ENCODE measurements at regions not wholly inside any gene's neighbourhood (a gene's known extent, or its start where the extent isn't known, plus 50 kb on each side); places are given as distances from the start of the nearest gene placed in this dataset.
A peak's percentile ranks its signal among the peaks of the same experiment; 100 is the strongest.

DNA sequence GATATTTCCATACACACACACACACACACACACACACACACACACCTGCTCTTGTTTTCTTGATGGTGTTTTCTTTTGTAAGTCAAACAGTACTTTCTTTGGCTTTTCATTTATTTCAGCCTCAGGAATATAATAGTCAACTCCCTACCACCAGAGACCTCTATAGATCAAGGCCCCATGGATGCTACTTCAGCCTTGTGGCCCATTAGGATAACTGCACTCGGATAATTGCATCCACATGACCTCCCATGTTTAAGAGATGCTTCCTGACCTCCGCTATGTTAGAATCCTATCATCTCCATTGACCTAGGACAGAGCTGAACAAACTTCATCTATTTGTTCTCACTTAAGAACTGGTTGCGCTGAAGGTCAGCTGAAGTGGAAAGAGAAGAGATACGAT lies 1094.0 kb upstream of the B3GALT2 start:
- Histone ChIP-seq H3K27me3 (replicated peaks in 1 of 2; ENCODE audit: control insufficient read depth in 2 of 2, insufficient read depth in 2 of 2, low read length in 1 of 2) (no peaks in the 10 kb centered on the region), H3K9me3 (replicated peaks; ENCODE audit: control insufficient read depth, insufficient read depth, low read length) (no peaks in the 10 kb centered on the region; the same call in 2 of the 3 replicates), H4K20me1 (ENCODE audit: control insufficient read depth, insufficient read depth) (no peaks in the 10 kb centered on the region), H3K27ac (ENCODE audit: control insufficient read depth, insufficient read depth) (no peak overlapping the region), H3K9ac (ENCODE audit: control insufficient read depth, insufficient read depth, low read length) (no peak overlapping the region), H3K36me3 (ENCODE audit: control insufficient read depth in 2 of 2, insufficient read depth in 2 of 2, low read length in 1 of 2) (no peaks in the 10 kb centered on the region), H3K4me1 (ENCODE audit: control insufficient read depth, insufficient read depth, low read length) (no peaks in the 10 kb centered on the region), H2AFZ (ENCODE audit: control insufficient read depth, low read depth, low read length) (no peak overlapping the region), H3K4me3 (no peak overlapping the region), H3K79me2 (ENCODE audit: control insufficient read depth, insufficient read depth, low read length) (no peaks in the 10 kb centered on the region), H3K4me2 (ENCODE audit: control insufficient read depth, insufficient read depth) (no peak overlapping the region)
- FAIRE-seq = no peak
- ATAC-seq = no peak
- DNase-seq (ENCODE audit: low read depth, low spot score) = no peak
- in situ Hi-C loops (cut with MboI) = loop anchor here (25.0 kb wide), 1 partner anchor 1818 kb away; no protein-coding TSS in a partner anchor
- ChIA-PET POLR2A (no interaction called here), RAD21 (ENCODE audit: unreplicated experiment) (no interaction called here), CTCF (no interaction called here), SMC1A (ENCODE audit: uncharacterized antibody, unreplicated experiment) (no interaction called here)
- TF ChIP-seq, protein P1, sequence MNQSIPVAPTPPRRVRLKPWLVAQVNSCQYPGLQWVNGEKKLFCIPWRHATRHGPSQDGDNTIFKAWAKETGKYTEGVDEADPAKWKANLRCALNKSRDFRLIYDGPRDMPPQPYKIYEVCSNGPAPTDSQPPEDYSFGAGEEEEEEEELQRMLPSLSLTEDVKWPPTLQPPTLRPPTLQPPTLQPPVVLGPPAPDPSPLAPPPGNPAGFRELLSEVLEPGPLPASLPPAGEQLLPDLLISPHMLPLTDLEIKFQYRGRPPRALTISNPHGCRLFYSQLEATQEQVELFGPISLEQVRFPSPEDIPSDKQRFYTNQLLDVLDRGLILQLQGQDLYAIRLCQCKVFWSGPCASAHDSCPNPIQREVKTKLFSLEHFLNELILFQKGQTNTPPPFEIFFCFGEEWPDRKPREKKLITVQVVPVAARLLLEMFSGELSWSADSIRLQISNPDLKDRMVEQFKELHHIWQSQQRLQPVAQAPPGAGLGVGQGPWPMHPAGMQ (IDR thresholded peaks at IDR 0.05; ENCODE audit: borderline replicate concordance) = no peak
- intact Hi-C loops (cut with micrococcal nuclease; ENCODE audit: unreplicated experiment) = no loop called here
- BruUV-seq (replicated peaks) = no TSS peak
- WGBS (ENCODE audit: insufficient coverage, insufficient replicate concordance, low lambda C conversion rate, missing lambda C conversion rate) = 61% methylated on average over 4 of the region's 4 CpGs

DNA sequence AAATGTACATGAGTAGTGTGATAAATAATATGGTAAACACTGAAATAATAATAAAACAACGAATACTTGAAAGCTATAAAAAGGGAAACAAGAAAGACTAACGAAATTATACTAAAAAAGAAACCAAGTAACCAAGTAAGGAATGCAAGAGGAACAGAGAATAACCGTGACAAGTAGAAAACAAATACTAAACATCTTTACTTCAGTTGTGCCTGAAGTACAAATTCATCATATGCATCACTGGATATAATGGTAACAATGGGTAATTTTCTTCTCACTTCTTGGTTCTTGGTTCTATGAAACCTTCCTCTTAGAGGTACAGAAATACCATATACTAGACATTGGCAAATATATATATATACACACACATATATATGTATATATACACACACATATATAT lies 1093.6 kb upstream of the B3GALT2 start:
- in situ Hi-C loops (cut with MboI) (loop anchor here (25.0 kb wide), 1 partner anchor 1818 kb away; no protein-coding TSS in a partner anchor), intact Hi-C loops (cut with micrococcal nuclease; ENCODE audit: unreplicated experiment) (no loop called here)
- no peak for DNase-seq (ENCODE audit: low read depth, low spot score)
- BruUV-seq (replicated peaks) = no TSS peak
- RAD21 ChIA-PET (ENCODE audit: unreplicated experiment) = no interaction called here
- Histone ChIP-seq H3K27ac (ENCODE audit: control insufficient read depth, insufficient read depth) (no peak overlapping the region), H3K4me2 (ENCODE audit: control insufficient read depth, insufficient read depth) (no peak overlapping the region), H2AFZ (ENCODE audit: control insufficient read depth, low read depth, low read length) (no peak overlapping the region), H3K4me1 (ENCODE audit: control insufficient read depth, insufficient read depth, low read length) (no peaks in the 10 kb centered on the region), H3K9me3 (replicated peaks; ENCODE audit: control insufficient read depth, insufficient read depth, low read length) (no peaks in the 10 kb centered on the region; the same call in 2 of the 3 replicates), H3K4me3 (no peak overlapping the region), H3K9ac (ENCODE audit: control insufficient read depth, insufficient read depth, low read length) (no peak overlapping the region), H4K20me1 (ENCODE audit: control insufficient read depth, insufficient read depth) (no peaks in the 10 kb centered on the region), H3K36me3 (ENCODE audit: control insufficient read depth in 2 of 2, insufficient read depth in 2 of 2, low read length in 1 of 2) (no peaks in the 10 kb centered on the region), H3K79me2 (ENCODE audit: control insufficient read depth, insufficient read depth, low read length) (no peaks in the 10 kb centered on the region), H3K27me3 (replicated peaks in 1 of 2; ENCODE audit: control insufficient read depth in 2 of 2, insufficient read depth in 2 of 2, low read length in 1 of 2) (no peaks in the 10 kb centered on the region)
- SMC1A ChIA-PET (ENCODE audit: uncharacterized antibody, unreplicated experiment) = no interaction called here
- POLR2A ChIA-PET = no interaction called here
- 0% methylated on average over 3 of the region's 3 CpGs for WGBS (ENCODE audit: insufficient coverage, insufficient replicate concordance, low lambda C conversion rate, missing lambda C conversion rate)
- peak; percentile 79 for ATAC-seq
- CTCF ChIA-PET = no interaction called here
- no peak for FAIRE-seq
- TF ChIP-seq TCF3 (IDR thresholded peaks at IDR 0.05; ENCODE audit: borderline replicate concordance, insufficient read depth, low read depth, low read length) = no peak
- peak; percentile 62 for TF ChIP-seq SPI1 (IDR thresholded peaks at IDR 0.05; ENCODE audit: borderline replicate concordance, insufficient read depth, low read depth, low read length)
- no peak for TF ChIP-seq EZH2 (IDR thresholded peaks at IDR 0.05; ENCODE audit: borderline replicate concordance, control insufficient read depth, low read depth, low read length)
- TF ChIP-seq TBL1XR1 (IDR thresholded peaks at IDR 0.05; ENCODE audit: low read depth, low read length) = no peak
- no peak for TF ChIP-seq RAD51 (IDR thresholded peaks at IDR 0.05)
- TF ChIP-seq GATAD2B (conservative IDR thresholded peaks at IDR 0.05; ENCODE audit: low read depth) = no peak
- TF ChIP-seq CBFB (IDR thresholded peaks at IDR 0.05; ENCODE audit: low read depth) = no peak
- TF ChIP-seq HCFC1 (IDR thresholded peaks at IDR 0.05; ENCODE audit: low read length) = no peak
- TF ChIP-seq, protein P1 (IDR thresholded peaks at IDR 0.05; ENCODE audit: borderline replicate concordance) = no peak
- peak; percentile 61; the same call in 1 of the 2 replicates for TF ChIP-seq NFIC (IDR thresholded peaks at IDR 0.05; ENCODE audit: low read depth, low read length)
- TF ChIP-seq, protein P2, sequence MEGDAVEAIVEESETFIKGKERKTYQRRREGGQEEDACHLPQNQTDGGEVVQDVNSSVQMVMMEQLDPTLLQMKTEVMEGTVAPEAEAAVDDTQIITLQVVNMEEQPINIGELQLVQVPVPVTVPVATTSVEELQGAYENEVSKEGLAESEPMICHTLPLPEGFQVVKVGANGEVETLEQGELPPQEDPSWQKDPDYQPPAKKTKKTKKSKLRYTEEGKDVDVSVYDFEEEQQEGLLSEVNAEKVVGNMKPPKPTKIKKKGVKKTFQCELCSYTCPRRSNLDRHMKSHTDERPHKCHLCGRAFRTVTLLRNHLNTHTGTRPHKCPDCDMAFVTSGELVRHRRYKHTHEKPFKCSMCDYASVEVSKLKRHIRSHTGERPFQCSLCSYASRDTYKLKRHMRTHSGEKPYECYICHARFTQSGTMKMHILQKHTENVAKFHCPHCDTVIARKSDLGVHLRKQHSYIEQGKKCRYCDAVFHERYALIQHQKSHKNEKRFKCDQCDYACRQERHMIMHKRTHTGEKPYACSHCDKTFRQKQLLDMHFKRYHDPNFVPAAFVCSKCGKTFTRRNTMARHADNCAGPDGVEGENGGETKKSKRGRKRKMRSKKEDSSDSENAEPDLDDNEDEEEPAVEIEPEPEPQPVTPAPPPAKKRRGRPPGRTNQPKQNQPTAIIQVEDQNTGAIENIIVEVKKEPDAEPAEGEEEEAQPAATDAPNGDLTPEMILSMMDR (IDR thresholded peaks at IDR 0.05 in 2 of 3, conservative IDR thresholded peaks at IDR 0.05 in 1 of 3; ENCODE audit: control insufficient read depth in 2 of 3, extremely low read depth in 1 of 3, insufficient read depth in 1 of 3, low read depth in 3 of 3, low read length in 3 of 3) = no peak
- TF ChIP-seq ASH2L (IDR thresholded peaks at IDR 0.05; ENCODE audit: borderline replicate concordance, low read depth) = no peak
